ENCODE measurements at regions not wholly inside any gene's neighbourhood (a gene's known extent, or its start where the extent isn't known, plus 50 kb on each side); places are given as distances from the start of the nearest gene placed in this dataset.

- H3K4me2 ChIP-seq (ENCODE audit: low read depth, low read length): no peak overlapping the region
- no peak overlapping the region for H3K4me3 ChIP-seq (ENCODE audit: insufficient read depth, low read depth, low read length)
- H2AK5ac ChIP-seq (ENCODE audit: low read depth, low read length): no peak overlapping the region
- H4K20me1 ChIP-seq (ENCODE audit: insufficient read depth, low read length): no peaks in the 10 kb centered on the region
- H3K27me3 ChIP-seq (ENCODE audit: control insufficient read depth, insufficient read depth, low read length): no peaks in the 10 kb centered on the region
- H3K56ac ChIP-seq (ENCODE audit: extremely low read depth, insufficient read depth, low read length): no peak overlapping the region
- H2BK5ac ChIP-seq (ENCODE audit: low read depth, low read length, poor library complexity, severe bottlenecking): no peak overlapping the region
- H3K79me1 ChIP-seq (ENCODE audit: low read depth in 1 of 2, low read length in 2 of 2): no peaks in the 10 kb centered on the region
- no peak overlapping the region for H4K91ac ChIP-seq (ENCODE audit: insufficient read depth, low read depth, low read length)
- no peak overlapping the region for H2AK9ac ChIP-seq (replicated peaks; ENCODE audit: low read depth, low read length, poor library complexity)
- no peak overlapping the region for H2BK20ac ChIP-seq (ENCODE audit: low read depth, low read length)
- no peak overlapping the region for H3K23ac ChIP-seq (ENCODE audit: low read depth, low read length)
- H3K9me3 ChIP-seq (ENCODE audit: control insufficient read depth, insufficient read depth, low read length): peaks cover 33% of the 10 kb centered on the region
- H3K4me1 ChIP-seq (ENCODE audit: control insufficient read depth, insufficient read depth, low read length): no peaks in the 10 kb centered on the region
- H3K14ac ChIP-seq (replicated peaks; ENCODE audit: low read depth, low read length): no peak overlapping the region
- in situ Hi-C loops (cut with MboI; ENCODE audit: low sequenced_read_pairs) (no loop called here), intact Hi-C loops (cut with micrococcal nuclease) (no loop called here), dilution Hi-C loops (cut with HindIII; ENCODE audit: low sequenced_read_pairs, unreplicated experiment) (no loop called here)
- CTCF ChIA-PET: no interaction called here
- no peak overlapping the region for H3K18ac ChIP-seq (ENCODE audit: low read depth, low read length)
- H2BK120ac ChIP-seq (ENCODE audit: low read depth, low read length): no peak overlapping the region
- H2AFZ ChIP-seq (replicated peaks; ENCODE audit: low read length, poor library complexity): no peak overlapping the region
- H4K8ac ChIP-seq (ENCODE audit: low read depth in 2 of 2, low read length in 2 of 2): no peak overlapping the region
- no peak overlapping the region for H3K27ac ChIP-seq (ENCODE audit: insufficient read depth, low read length)
- H3K9ac ChIP-seq (ENCODE audit: low read depth, low read length): no peak overlapping the region
- POLR2A ChIA-PET (ENCODE audit: unreplicated experiment): no interaction called here
- no peaks in the 10 kb centered on the region for H3K36me3 ChIP-seq (ENCODE audit: control insufficient read depth, insufficient read depth, low read length)
- no peak overlapping the region for H2BK15ac ChIP-seq (ENCODE audit: low read depth, low read length)
- no peaks in the 10 kb centered on the region for H3K9me1 ChIP-seq (ENCODE audit: insufficient read depth, low read length)
- H3K4ac ChIP-seq (ENCODE audit: low read depth, low read length): no peak overlapping the region
- TF ChIP-seq CTCF (conservative IDR thresholded peaks at IDR 0.05; ENCODE audit: low read depth, low read length) (no peak), RCOR1 (IDR thresholded peaks at IDR 0.05; ENCODE audit: insufficient replicate concordance, low read length) (no peak), ELK1 (IDR thresholded peaks at IDR 0.05; ENCODE audit: borderline replicate concordance, low read depth, low read length) (no peak), CEBPB (IDR thresholded peaks at IDR 0.05; ENCODE audit: low read depth, low read length) (no peak), USF2 (IDR thresholded peaks at IDR 0.05; ENCODE audit: low read depth, low read length) (no peak)
- DNase-seq (no peak), ATAC-seq (ENCODE audit: low read depth) (no peak)
- no peak overlapping the region for H4K5ac ChIP-seq (ENCODE audit: low read depth, low read length)
- WGBS, 2 experiments (ENCODE audit: extremely low coverage in 2 of 2, insufficient read length in 1 of 2): no CpG with 5 or more reads among the region's 20 CpGs
- BruUV-seq (replicated peaks): no TSS peak
Measured at GRCh38 chr14:97546491-97547230, 749.5 kb downstream of the VRK1 start.

All from IMR-90 (cell line).